GM12873 (cell line): ENCODE measurements at regions not wholly inside any gene's neighbourhood (a gene's known extent, or its start where the extent isn't known, plus 50 kb on each side); places are given as distances from the start of the nearest gene placed in this dataset.

Source experiments
- TF ChIP-seq, protein P1 (sequence below): IDR thresholded peaks from 2 replicates; pipeline ENCODE4 v1.5.1; 2012; ENCODE audit warnings: low read depth, mild to moderate bottlenecking, moderate library complexity, low read length, control low read depth; ENCODE audit not compliant: insufficient read depth; ENCODE audit errors: missing control alignments

DNA sequence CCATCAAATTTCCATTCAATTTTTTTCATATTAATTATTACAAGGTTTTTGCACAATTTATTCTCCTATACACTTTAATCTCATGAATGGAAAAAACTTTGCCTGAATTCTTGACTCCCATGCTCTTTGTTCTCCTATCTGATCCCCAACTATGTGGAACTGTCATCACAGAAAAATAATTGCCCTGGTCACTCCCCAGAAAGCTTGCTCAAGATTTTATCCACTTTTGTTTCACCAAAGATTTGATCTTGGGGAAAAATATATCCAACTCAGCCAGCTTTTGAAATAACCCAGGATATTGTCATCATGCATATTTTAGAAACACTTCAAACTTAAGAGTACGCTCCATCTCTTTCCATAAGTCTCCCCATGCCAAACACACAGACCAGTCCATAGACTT is 77.7 kb upstream of the PPP2R2B start:
- TF ChIP-seq, protein P1, sequence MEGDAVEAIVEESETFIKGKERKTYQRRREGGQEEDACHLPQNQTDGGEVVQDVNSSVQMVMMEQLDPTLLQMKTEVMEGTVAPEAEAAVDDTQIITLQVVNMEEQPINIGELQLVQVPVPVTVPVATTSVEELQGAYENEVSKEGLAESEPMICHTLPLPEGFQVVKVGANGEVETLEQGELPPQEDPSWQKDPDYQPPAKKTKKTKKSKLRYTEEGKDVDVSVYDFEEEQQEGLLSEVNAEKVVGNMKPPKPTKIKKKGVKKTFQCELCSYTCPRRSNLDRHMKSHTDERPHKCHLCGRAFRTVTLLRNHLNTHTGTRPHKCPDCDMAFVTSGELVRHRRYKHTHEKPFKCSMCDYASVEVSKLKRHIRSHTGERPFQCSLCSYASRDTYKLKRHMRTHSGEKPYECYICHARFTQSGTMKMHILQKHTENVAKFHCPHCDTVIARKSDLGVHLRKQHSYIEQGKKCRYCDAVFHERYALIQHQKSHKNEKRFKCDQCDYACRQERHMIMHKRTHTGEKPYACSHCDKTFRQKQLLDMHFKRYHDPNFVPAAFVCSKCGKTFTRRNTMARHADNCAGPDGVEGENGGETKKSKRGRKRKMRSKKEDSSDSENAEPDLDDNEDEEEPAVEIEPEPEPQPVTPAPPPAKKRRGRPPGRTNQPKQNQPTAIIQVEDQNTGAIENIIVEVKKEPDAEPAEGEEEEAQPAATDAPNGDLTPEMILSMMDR, result no peak

DNA sequence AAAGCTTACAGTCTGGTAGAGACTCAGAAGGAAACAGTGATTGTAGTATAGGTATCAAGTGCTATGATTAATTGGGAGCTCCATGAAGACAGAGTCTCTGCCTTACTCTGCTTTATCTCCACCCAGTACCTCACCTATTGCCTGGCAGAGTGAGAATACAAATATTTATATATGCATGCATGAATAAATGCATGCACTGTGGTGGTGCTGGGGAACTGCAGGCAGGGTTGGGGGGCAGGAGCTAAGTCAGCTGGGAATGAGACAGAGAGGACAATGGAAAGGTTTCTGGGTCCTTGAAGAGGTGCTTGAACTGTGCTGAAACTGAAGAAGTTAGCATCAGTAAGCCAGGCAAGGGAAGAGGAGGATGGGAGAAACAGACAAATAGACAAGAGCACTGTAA is 80.8 kb upstream of the PPP2R2B start:
- TF ChIP-seq, protein P1, result no peak

DNA sequence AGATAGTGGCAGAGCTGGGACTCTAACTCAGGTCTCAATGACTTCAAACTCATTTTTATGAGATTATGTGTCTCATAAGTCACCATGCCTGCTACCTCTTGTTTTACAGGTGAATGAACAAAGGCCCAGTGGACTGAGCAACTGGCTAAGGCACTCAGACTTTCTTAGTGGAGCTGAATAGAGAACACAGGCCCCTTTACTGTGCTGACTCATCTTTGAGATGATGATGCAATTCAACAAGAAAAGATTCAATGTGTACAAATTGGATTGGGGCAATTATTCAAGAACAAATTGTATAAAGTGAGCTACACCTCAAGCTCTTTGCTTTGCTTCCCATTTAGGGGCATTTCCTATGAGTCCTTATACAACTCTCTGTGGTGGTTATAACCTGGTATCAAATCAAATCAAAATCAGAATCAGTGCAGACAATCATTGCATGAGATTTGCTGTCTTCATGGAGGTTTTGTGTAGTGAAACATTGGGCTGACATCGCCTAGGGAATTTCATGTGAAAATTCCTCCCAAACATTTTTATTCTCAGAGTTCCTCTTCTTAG is 84.3 kb upstream of the PPP2R2B start:
- TF ChIP-seq, protein P1, result no peak

DNA sequence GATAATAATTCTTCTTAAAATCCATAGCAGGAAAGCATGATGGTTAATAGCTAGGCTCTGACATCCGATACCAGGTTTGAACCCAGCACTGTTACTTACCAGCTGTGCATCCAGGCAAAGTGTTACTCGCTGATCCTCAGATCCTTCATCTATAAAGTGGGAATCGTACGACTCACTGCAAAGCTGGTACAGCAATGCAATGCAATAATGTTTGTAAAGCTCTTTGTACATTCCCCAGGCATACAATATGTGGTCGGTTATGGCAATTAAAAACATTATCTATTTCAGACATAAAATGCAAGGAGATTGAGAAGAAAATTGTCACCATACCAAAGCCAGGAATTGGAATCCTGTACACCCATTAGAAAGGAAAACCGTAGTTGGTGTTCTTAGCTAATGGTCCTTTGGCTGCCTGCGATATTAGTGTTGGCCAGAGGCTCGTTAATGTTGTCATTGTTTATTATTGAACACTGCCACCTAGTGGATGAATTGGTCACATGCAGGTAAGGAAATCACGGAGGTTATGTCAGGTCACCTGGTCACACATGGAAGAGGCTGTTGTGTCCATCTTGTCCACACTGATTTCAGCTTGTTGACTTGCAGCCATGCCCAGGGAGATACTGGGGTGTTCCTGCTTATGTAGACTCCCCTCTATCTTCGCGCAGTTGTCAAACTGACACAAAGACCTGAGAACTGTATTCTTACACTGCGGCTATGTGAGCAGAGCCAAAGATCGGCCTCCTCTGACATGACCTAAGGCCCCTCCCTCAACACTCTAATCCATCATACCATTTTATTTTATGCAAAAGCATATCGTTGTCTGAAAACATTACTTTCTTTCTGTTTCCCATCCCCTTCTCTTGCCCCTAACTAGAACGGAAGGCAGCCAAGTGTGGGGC is 87.5 kb upstream of the PPP2R2B start:
- TF ChIP-seq, protein P1, result peak; percentile 81

DNA sequence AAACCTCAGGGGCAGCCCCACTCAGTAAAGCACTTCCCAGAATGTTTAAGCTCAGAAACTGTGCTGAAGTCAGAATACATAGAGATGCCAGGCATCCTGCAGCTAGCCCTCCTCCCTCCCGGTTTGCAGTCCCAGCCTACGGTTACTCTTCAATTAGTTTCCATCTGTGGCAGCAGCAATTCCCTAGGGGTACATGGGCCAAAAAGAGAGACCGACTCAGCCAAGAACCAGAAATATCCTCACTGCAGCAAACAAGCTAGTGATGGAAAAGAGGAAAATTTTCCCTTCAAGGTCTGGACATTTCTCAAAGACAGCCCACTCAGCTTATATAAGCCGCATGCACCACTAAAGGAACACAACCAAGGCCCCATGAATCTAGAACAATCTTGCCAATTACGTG is 89.1 kb upstream of the PPP2R2B start:
- TF ChIP-seq, protein P1, result no peak

DNA sequence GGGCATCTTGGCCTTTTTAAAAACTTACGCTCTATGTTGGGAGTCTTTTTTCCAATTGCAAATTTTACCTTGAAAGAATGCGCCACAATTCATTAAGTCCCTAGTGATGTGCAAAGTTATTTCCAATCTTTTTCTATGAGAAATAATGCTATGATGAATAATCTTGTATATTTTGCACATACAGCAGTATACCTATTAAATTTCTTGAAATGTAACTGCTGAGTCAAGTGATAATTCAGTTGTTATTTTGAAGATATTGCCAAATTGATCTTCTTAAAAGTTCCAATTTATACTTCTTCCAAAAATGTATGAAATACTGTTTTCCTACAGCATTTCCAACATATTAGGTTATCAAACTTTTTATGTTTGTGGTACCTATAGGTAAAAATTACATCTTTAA is 92.8 kb upstream of the PPP2R2B start:
- TF ChIP-seq, protein P1, result no peak

DNA sequence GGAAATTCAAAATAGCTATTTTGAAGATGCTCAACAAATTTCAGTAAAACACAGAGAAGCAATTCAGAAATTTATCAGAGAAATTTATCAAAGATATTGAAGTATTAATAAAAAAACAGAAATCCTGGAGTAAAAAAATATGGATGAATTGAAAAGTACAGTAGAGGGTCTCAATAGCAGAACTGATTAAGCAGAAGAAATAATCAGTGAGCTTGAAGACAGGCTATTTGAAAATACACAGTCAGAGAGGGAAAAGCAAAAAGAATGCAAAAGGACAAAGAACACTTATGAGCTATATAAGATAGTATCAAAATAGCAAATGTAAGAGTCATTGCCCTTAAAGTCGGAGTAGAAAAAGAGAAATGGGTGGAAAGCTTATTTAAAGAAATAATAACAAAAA is 107.9 kb upstream of the PPP2R2B start:
- TF ChIP-seq, protein P1, result no peak
